ENCODE measurements at regions not wholly inside any gene's neighbourhood (a gene's known extent, or its start where the extent isn't known, plus 50 kb on each side); places are given as distances from the start of the nearest gene placed in this dataset.

DNA sequence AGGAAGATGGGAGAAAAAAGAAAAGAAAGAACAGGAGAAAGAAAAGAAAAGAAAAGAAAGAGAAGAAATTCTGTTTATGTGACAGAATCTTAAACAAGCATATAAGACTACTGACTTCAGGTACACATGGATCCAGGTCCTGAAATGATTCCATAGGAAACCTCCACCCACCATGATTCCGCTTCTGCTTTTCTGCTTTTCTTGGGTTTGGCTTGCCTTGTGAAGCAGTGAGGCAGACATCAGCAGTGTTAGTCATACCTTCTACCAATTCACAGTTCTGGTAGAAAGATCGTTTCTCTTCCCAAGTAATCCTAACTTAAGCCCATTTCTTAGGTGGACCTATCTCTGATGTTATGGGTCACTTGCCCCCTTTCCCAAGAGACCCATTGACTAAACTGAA, 660.1 kb upstream of the RBFOX1 start:
- TF ChIP-seq POLR2AphosphoS5 (IDR thresholded peaks at IDR 0.05) = no peak
- TF ChIP-seq, protein P1, sequence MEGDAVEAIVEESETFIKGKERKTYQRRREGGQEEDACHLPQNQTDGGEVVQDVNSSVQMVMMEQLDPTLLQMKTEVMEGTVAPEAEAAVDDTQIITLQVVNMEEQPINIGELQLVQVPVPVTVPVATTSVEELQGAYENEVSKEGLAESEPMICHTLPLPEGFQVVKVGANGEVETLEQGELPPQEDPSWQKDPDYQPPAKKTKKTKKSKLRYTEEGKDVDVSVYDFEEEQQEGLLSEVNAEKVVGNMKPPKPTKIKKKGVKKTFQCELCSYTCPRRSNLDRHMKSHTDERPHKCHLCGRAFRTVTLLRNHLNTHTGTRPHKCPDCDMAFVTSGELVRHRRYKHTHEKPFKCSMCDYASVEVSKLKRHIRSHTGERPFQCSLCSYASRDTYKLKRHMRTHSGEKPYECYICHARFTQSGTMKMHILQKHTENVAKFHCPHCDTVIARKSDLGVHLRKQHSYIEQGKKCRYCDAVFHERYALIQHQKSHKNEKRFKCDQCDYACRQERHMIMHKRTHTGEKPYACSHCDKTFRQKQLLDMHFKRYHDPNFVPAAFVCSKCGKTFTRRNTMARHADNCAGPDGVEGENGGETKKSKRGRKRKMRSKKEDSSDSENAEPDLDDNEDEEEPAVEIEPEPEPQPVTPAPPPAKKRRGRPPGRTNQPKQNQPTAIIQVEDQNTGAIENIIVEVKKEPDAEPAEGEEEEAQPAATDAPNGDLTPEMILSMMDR (IDR thresholded peaks at IDR 0.05) = no peak
- no peak for TF ChIP-seq POLR2A (IDR thresholded peaks at IDR 0.05)
- TF ChIP-seq EP300 (IDR thresholded peaks at IDR 0.05; ENCODE audit: low read depth) = no peak

Data from transverse colon (tissue), 4 donors.